Testis (tissue), 2 donors: ENCODE measurements at regions not wholly inside any gene's neighbourhood (a gene's known extent, or its start where the extent isn't known, plus 50 kb on each side); places are given as distances from the start of the nearest gene placed in this dataset.

Experiments used
- DNase-seq: peaks from one replicate; pipeline ENCODE4 v3.0.0-alpha.2; 2019
- H3K27ac ChIP-seq, 2 donors: fragments of 200-600 bp; sonication (generic); one replicate each; pipeline ENCODE4 v1.5.1; 2019
- H3K27me3 ChIP-seq: fragments of 200-600 bp; sonication (generic); one replicate; pipeline ENCODE4 v1.5.1; 2019
- H3K36me3 ChIP-seq: fragments of 200-600 bp; sonication (generic); one replicate; pipeline ENCODE4 v1.5.1; 2017; ENCODE audit warnings: low read depth; ENCODE audit errors: missing control alignments
- H3K4me1 ChIP-seq: fragments of 200-600 bp; sonication (generic); one replicate; pipeline ENCODE4 v1.5.1; 2019
- H3K4me3 ChIP-seq, 2 donors: fragments of 200-600 bp; sonication (generic); one replicate each; pipeline ENCODE4 v1.5.1; 2017 to 2019
- H3K9me3 ChIP-seq: fragments of 200-600 bp; sonication (generic); one replicate; pipeline ENCODE4 v1.5.1; 2017
- CTCF ChIP-seq, 3 experiments: fragments of 450-650 bp in 2 of 3; fragments of 200-600 bp in 1 of 3; sonication (generic) in 1 of 3; IDR thresholded peaks; one replicate each; pipeline ENCODE4 v1.5.1; 2016 to 2019; ENCODE audit warnings: antibody characterized with exemption in 3 of 3, mild to moderate bottlenecking in 2 of 3, moderate library complexity in 1 of 3
- POLR2A ChIP-seq: fragments of 450-650 bp; IDR thresholded peaks from one replicate; pipeline ENCODE4 v1.6.1; 2017; ENCODE audit warnings: antibody characterized with exemption, mild to moderate bottlenecking, moderate library complexity
- WGBS, 2 donors: methylation state at CpG; one replicate each; pipeline ENCODE4 v1.1.5; 2018; 5-methylcytosine and 5-hydroxymethylcytosine counted together
- intact Hi-C: fragments of 100-400 bp; cut with DNase I; formaldehyde crosslinking; loops from one replicate; pipeline ENCODE4 v1.15.1; 2023; ENCODE audit warnings: low total_unique reads

GRCh38 chr6:109239160-109239559 is 143.1 kb downstream of the CD164 start:
- 59 to 71% methylated on average over 2 of the region's 2 CpGs for WGBS, 2 donors
- Histone ChIP-seq H3K9me3 (no peaks in the 10 kb centered on the region), H3K27me3 (no peaks in the 10 kb centered on the region), H3K4me1 (peaks cover 15% of the 10 kb centered on the region), H3K27ac (peak overlapping the region; percentile 62 to 75), H3K4me3 (no peak overlapping the region), H3K36me3 (no peaks in the 10 kb centered on the region)
- DNase-seq = no peak
- no peak for TF ChIP-seq POLR2A
- TF ChIP-seq CTCF (IDR thresholded peaks at IDR 0.05) = no peak
- intact Hi-C loops = no loop called here

- intact Hi-C loops = no loop called here
- TF ChIP-seq POLR2A (no peak), CTCF (IDR thresholded peaks at IDR 0.05) (no peak)
- 94 to 95% methylated on average over 3 of the region's 3 CpGs for WGBS, 2 donors
Observed at GRCh38 chr6:109238396-109238795, 143.1 kb downstream of the CEP57L1 start.

GRCh38 chr6:109237986-109238329 is 142.7 kb downstream of the CEP57L1 start:
- H3K4me1 ChIP-seq = peaks cover 15% of the 10 kb centered on the region
- H3K36me3 ChIP-seq = no peaks in the 10 kb centered on the region
- intact Hi-C loops = no loop called here
- no peak overlapping the region for H3K4me3 ChIP-seq
- H3K27ac ChIP-seq = no peak overlapping the region
- DNase-seq = no peak
- WGBS, 2 donors = 84 to 91% methylated on average over 11 of the region's 11 CpGs
- TF ChIP-seq CTCF (IDR thresholded peaks at IDR 0.05) (no peak), POLR2A (no peak)
- no peaks in the 10 kb centered on the region for H3K9me3 ChIP-seq
- H3K27me3 ChIP-seq = no peaks in the 10 kb centered on the region

More at GRCh38 chr6:109238396-109238795, 143.1 kb downstream of the CEP57L1 start:
- Histone ChIP-seq H3K4me3 (no peak overlapping the region), H3K9me3 (no peaks in the 10 kb centered on the region), H3K4me1 (peaks cover 15% of the 10 kb centered on the region), H3K36me3 (no peaks in the 10 kb centered on the region), H3K27me3 (no peaks in the 10 kb centered on the region), H3K27ac (peak overlapping the region in 1 of 2 donors; percentile 62)
- no peak for DNase-seq

- peaks cover 15% of the 10 kb centered on the region for H3K4me1 ChIP-seq
- no peak for DNase-seq
- H3K4me3 ChIP-seq = no peak overlapping the region
- no peaks in the 10 kb centered on the region for H3K27me3 ChIP-seq
- H3K9me3 ChIP-seq = no peaks in the 10 kb centered on the region
- TF ChIP-seq CTCF (IDR thresholded peaks at IDR 0.05) (no peak), POLR2A (no peak)
- no peaks in the 10 kb centered on the region for H3K36me3 ChIP-seq
- no peak overlapping the region for H3K27ac ChIP-seq
- intact Hi-C loops = no loop called here
- 74 to 79% methylated on average over 12 of the region's 12 CpGs for WGBS, 2 donors
Observed at GRCh38 chr6:109237077-109237985, 142.0 kb downstream of the CEP57L1 start.
